ENCODE measurements at regions not wholly inside any gene's neighbourhood (a gene's known extent, or its start where the extent isn't known, plus 50 kb on each side); places are given as distances from the start of the nearest gene placed in this dataset.

DNA sequence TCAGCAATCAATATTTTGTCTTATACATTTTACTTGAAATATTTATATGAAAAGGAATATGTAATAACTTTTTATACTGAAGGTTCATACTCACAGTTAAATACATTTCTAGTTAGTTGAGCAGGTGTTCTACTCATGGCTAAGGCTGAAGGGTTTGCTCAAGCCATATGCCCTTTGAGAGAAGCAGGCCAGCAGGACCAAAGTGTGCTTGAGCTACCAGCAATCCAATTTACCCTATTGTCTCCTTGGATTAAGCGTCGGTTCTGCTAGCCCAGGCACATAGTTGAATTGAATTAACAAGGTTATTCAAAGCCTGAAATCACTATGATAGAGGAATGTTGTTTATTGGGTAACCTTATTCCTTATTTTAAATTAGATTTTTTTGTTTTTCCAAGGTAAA lies 151.5 kb upstream of the BACE2 start:
- TF ChIP-seq, protein P1, sequence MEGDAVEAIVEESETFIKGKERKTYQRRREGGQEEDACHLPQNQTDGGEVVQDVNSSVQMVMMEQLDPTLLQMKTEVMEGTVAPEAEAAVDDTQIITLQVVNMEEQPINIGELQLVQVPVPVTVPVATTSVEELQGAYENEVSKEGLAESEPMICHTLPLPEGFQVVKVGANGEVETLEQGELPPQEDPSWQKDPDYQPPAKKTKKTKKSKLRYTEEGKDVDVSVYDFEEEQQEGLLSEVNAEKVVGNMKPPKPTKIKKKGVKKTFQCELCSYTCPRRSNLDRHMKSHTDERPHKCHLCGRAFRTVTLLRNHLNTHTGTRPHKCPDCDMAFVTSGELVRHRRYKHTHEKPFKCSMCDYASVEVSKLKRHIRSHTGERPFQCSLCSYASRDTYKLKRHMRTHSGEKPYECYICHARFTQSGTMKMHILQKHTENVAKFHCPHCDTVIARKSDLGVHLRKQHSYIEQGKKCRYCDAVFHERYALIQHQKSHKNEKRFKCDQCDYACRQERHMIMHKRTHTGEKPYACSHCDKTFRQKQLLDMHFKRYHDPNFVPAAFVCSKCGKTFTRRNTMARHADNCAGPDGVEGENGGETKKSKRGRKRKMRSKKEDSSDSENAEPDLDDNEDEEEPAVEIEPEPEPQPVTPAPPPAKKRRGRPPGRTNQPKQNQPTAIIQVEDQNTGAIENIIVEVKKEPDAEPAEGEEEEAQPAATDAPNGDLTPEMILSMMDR (IDR thresholded peaks at IDR 0.05) = no peak
- TF ChIP-seq POLR2A (IDR thresholded peaks at IDR 0.05) = no peak

All from Peyer's patch (tissue), 4 donors.